H9 (cell line): ENCODE measurements at regions not wholly inside any gene's neighbourhood (a gene's known extent, or its start where the extent isn't known, plus 50 kb on each side); places are given as distances from the start of the nearest gene placed in this dataset.

ENCODE experiments used
- DNase-seq: peaks from one replicate; pipeline ENCODE4 v3.0.0-alpha.2; 2017
- H2AFZ ChIP-seq: one replicate; pipeline ENCODE4 v1.6.1; 2013; ENCODE audit warnings: mild to moderate bottlenecking, low read length, control low read depth, moderate library complexity
- H2AK5ac ChIP-seq: 2 replicates; pipeline ENCODE4 v1.6.1; 2013; ENCODE audit warnings: low read length, control low read depth, mixed read lengths; ENCODE audit not compliant: insufficient read length
- H2BK120ac ChIP-seq: one replicate; pipeline ENCODE4 v1.6.1; 2013; ENCODE audit warnings: low read depth, mild to moderate bottlenecking, low read length, control low read depth, inconsistent platforms; ENCODE audit not compliant: poor library complexity, severe bottlenecking
- H2BK12ac ChIP-seq: 2 replicates; pipeline ENCODE4 v1.6.1; 2013; ENCODE audit warnings: low read length, control low read depth, mixed read lengths, low read depth; ENCODE audit not compliant: insufficient read length
- H2BK15ac ChIP-seq: 2 replicates; pipeline ENCODE4 v1.6.1; 2013; ENCODE audit warnings: low read depth, low read length, control low read depth
- H2BK20ac ChIP-seq: one replicate; pipeline ENCODE4 v1.6.1; 2013; ENCODE audit warnings: low read depth, mild to moderate bottlenecking, low read length, control low read depth, inconsistent platforms; ENCODE audit not compliant: poor library complexity, severe bottlenecking
- H2BK5ac ChIP-seq: 2 replicates; pipeline ENCODE4 v1.6.1; 2013; ENCODE audit warnings: low read length, control low read depth, mixed read lengths; ENCODE audit not compliant: insufficient read length
- H3K14ac ChIP-seq: 2 replicates; pipeline ENCODE4 v1.6.1; 2013; ENCODE audit warnings: low read length, control low read depth; ENCODE audit not compliant: insufficient read depth
- H3K18ac ChIP-seq: 2 replicates; pipeline ENCODE4 v1.6.1; 2013; ENCODE audit warnings: low read depth, mild to moderate bottlenecking, mixed read lengths, low read length, control low read depth; ENCODE audit not compliant: insufficient read length
- H3K23ac ChIP-seq: 2 replicates; pipeline ENCODE4 v1.6.1; 2013; ENCODE audit warnings: low read length, control low read depth, mixed read lengths, low read depth; ENCODE audit not compliant: insufficient read length
- H3K23me2 ChIP-seq: 2 replicates; pipeline ENCODE4 v1.6.1; 2013; ENCODE audit warnings: low read depth, mild to moderate bottlenecking, mixed read lengths, low read length, control low read depth; ENCODE audit not compliant: insufficient read length, poor library complexity, severe bottlenecking
- H3K27ac ChIP-seq: 2 replicates; pipeline ENCODE4 v1.5.1; 2013; ENCODE audit warnings: low read length, control low read depth, mixed read lengths, low read depth; ENCODE audit not compliant: insufficient read length
- H3K27me3 ChIP-seq: 2 replicates; pipeline ENCODE4 v1.6.1; 2013; ENCODE audit warnings: low read length, control low read depth, inconsistent platforms; ENCODE audit not compliant: insufficient read depth
- H3K4ac ChIP-seq: 2 replicates; pipeline ENCODE4 v1.6.1; 2013; ENCODE audit warnings: low read depth, mild to moderate bottlenecking, control low read depth, inconsistent platforms, low read length, moderate library complexity
- H3K4me1 ChIP-seq: 2 replicates; pipeline ENCODE4 v1.6.1; 2013; ENCODE audit warnings: low read length, control low read depth, inconsistent platforms; ENCODE audit not compliant: insufficient read depth
- H3K4me2 ChIP-seq: 2 replicates; pipeline ENCODE4 v1.6.1; 2013; ENCODE audit warnings: low read length, control low read depth, mixed read lengths; ENCODE audit not compliant: insufficient read length, insufficient read depth
- H3K56ac ChIP-seq: 2 replicates; pipeline ENCODE4 v1.6.1; 2013; ENCODE audit warnings: low read depth, mild to moderate bottlenecking, mixed read lengths, low read length, control low read depth; ENCODE audit not compliant: insufficient read length
- H3K79me1 ChIP-seq: 2 replicates; pipeline ENCODE4 v1.6.1; 2013; ENCODE audit warnings: low read depth, mild to moderate bottlenecking, moderate library complexity, low read length, control low read depth, inconsistent platforms; ENCODE audit not compliant: insufficient read depth, poor library complexity, severe bottlenecking
- H3K79me2 ChIP-seq: 2 replicates; pipeline ENCODE4 v1.6.1; 2013; ENCODE audit warnings: low read length, control low read depth, inconsistent platforms; ENCODE audit not compliant: insufficient read depth
- H3K9ac ChIP-seq: 2 replicates; pipeline ENCODE4 v1.6.1; 2013; ENCODE audit warnings: low read length, control low read depth, mixed read lengths; ENCODE audit not compliant: insufficient read length; ENCODE audit errors: extremely low read depth
- H3K9me3 ChIP-seq: one replicate; pipeline ENCODE4 v1.6.1; 2013; ENCODE audit warnings: low read depth, low read length, inconsistent platforms; ENCODE audit not compliant: control insufficient read depth
- H3T11ph ChIP-seq: one replicate; pipeline ENCODE4 v1.6.1; 2013; ENCODE audit warnings: mild to moderate bottlenecking, low read length, control low read depth, inconsistent platforms
- H4K20me1 ChIP-seq: one replicate; pipeline ENCODE4 v1.6.1; 2013; ENCODE audit not compliant: control insufficient read depth, insufficient read length, insufficient read depth
- H4K5ac ChIP-seq: 2 replicates; pipeline ENCODE4 v1.6.1; 2013; ENCODE audit warnings: low read depth, mild to moderate bottlenecking, mixed read lengths, low read length, control low read depth; ENCODE audit not compliant: insufficient read length
- H4K8ac ChIP-seq: replicated peaks from 2 replicates; pipeline ENCODE4 v1.6.1; 2013; ENCODE audit warnings: low read length, control low read depth, mixed read lengths, low read depth; ENCODE audit not compliant: insufficient read length
- H4K91ac ChIP-seq: 2 replicates; pipeline ENCODE4 v1.6.1; 2013; ENCODE audit warnings: low read depth, mild to moderate bottlenecking, moderate library complexity, mixed read lengths, low read length, control low read depth; ENCODE audit not compliant: insufficient read length
- H3K27ac Mint-ChIP-seq, 3 experiments: 2 replicates in 2 of 3; 3 replicates in 1 of 3; pipeline ENCODE4 v1.8.0; 2020 to 2021; ENCODE audit warnings: mixed read lengths in 3 of 3, mild to moderate bottlenecking in 1 of 3, moderate library complexity in 1 of 3
- H3K27me3 Mint-ChIP-seq: 2 replicates; pipeline ENCODE4 v1.8.0; 2021; ENCODE audit warnings: low read depth, mild to moderate bottlenecking, moderate library complexity, mixed read lengths
- H3K36me3 Mint-ChIP-seq, 3 experiments: 2 replicates in 2 of 3; 3 replicates in 1 of 3; pipeline ENCODE4 v1.8.0; 2020 to 2021; ENCODE audit warnings: low read depth in 3 of 3, mixed read lengths in 3 of 3; ENCODE audit not compliant: insufficient read depth in 1 of 3
- H3K4me1 Mint-ChIP-seq, 2 experiments: 2 replicates each; pipeline ENCODE4 v1.8.0; 2020; ENCODE audit warnings: mixed read lengths in 2 of 2
- H3K4me3 Mint-ChIP-seq, 2 experiments: 2 replicates in 1 of 2; 3 replicates in 1 of 2; pipeline ENCODE4 v1.8.0; 2020 to 2021; ENCODE audit warnings: mild to moderate bottlenecking in 2 of 2, mixed read lengths in 2 of 2, moderate library complexity in 1 of 2
- H3K9me3 Mint-ChIP-seq, 2 experiments: 2 replicates in 1 of 2; 3 replicates in 1 of 2; pipeline ENCODE4 v1.8.0; 2020; ENCODE audit warnings: mild to moderate bottlenecking in 2 of 2, mixed read lengths in 2 of 2, moderate library complexity in 1 of 2
- CTCF ChIP-seq: fragments of 200-600 bp; sonication (generic); conservative IDR thresholded peaks from 3 replicates; pipeline ENCODE4 v1.8.0; 2021; ENCODE audit warnings: antibody characterized with exemption, mild to moderate bottlenecking
- WGBS: extraction: QIAGEN DNeasy Blood & Tissue Kit; methylation state at CpG from one replicate; pipeline ENCODE4 v1.1.7; 2013; ENCODE audit warnings: missing lambda C conversion rate, low lambda C conversion rate, mixed read lengths; ENCODE audit not compliant: insufficient read length; ENCODE audit errors: extremely low coverage; 5-methylcytosine and 5-hydroxymethylcytosine counted together

- WGBS = no CpG with 5 or more reads among the region's 2 CpGs
- no peaks in the 10 kb centered on the region for H3K79me2 ChIP-seq
Measured at GRCh38 chr9:25350011-25350410, 328.2 kb downstream of the TUSC1 start.

More at GRCh38 chr9:25350011-25350410, 328.2 kb downstream of the TUSC1 start:
- Histone ChIP-seq H3K14ac (no peak overlapping the region), H4K5ac (no peak overlapping the region), H2BK5ac (no peak overlapping the region), H3K27me3 (no peaks in the 10 kb centered on the region), H3K9me3 (no peaks in the 10 kb centered on the region), H3K27ac (no peak overlapping the region), H3K23me2 (no peaks in the 10 kb centered on the region), H3K4me1 (no peaks in the 10 kb centered on the region), H3K4me2 (no peak overlapping the region), H4K20me1 (no peaks in the 10 kb centered on the region), H3T11ph (no peak overlapping the region), H2BK20ac (no peak overlapping the region), H3K23ac (no peak overlapping the region), H2AFZ (no peak overlapping the region), H2BK15ac (no peak overlapping the region), H3K4ac (no peak overlapping the region), H3K9ac (no peak overlapping the region), H2AK5ac (no peak overlapping the region), H3K18ac (no peak overlapping the region), H2BK120ac (no peak overlapping the region), H4K91ac (no peak overlapping the region), H4K8ac (no peak overlapping the region), H2BK12ac (no peak overlapping the region), H3K79me1 (no peaks in the 10 kb centered on the region), H3K56ac (no peak overlapping the region)
- Mint-ChIP-seq H3K36me3 (no peaks in the 10 kb centered on the region), H3K4me3 (no peak overlapping the region), H3K9me3 (no peaks in the 10 kb centered on the region), H3K27me3 (no peaks in the 10 kb centered on the region), H3K27ac (no peak overlapping the region), H3K4me1 (no peaks in the 10 kb centered on the region)
- no peak for TF ChIP-seq CTCF
- DNase-seq = no peak
